Stimulated activated CD4-positive, alpha-beta T cell treated with anti-CD3 and anti-CD28 coated beads, Interleukin-2, amount 100 ng/mL, for 24 hours (primary cell): ENCODE measurements at regions not wholly inside any gene's neighbourhood (a gene's known extent, or its start where the extent isn't known, plus 50 kb on each side); places are given as distances from the start of the nearest gene placed in this dataset.

Experiments
- DNase-seq, 2 donors: peaks; one replicate each; pipeline ENCODE4 v3.0.0-alpha.2; 2020

DNA sequence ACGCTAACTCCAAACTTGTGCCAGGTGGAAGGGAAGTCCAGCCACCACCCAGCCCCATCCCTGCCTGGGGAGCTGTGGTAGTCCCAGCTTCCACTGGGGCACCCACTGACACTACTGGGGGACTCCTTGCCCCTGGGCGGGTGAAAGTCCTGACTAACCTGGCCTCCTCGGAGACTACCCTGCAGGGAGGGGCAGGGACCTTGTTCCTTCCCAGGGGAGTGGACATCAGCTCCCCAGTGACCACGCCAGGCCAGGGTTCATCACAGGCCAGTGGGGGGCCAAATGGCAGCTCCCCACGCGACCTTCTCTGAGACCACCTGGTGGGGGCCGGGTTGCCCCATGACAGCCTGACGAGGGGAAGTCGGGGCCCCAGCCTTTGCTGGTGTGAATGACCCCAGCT, 420.0 kb upstream of the SALL3 start:
- DNase-seq: no peak

DNA sequence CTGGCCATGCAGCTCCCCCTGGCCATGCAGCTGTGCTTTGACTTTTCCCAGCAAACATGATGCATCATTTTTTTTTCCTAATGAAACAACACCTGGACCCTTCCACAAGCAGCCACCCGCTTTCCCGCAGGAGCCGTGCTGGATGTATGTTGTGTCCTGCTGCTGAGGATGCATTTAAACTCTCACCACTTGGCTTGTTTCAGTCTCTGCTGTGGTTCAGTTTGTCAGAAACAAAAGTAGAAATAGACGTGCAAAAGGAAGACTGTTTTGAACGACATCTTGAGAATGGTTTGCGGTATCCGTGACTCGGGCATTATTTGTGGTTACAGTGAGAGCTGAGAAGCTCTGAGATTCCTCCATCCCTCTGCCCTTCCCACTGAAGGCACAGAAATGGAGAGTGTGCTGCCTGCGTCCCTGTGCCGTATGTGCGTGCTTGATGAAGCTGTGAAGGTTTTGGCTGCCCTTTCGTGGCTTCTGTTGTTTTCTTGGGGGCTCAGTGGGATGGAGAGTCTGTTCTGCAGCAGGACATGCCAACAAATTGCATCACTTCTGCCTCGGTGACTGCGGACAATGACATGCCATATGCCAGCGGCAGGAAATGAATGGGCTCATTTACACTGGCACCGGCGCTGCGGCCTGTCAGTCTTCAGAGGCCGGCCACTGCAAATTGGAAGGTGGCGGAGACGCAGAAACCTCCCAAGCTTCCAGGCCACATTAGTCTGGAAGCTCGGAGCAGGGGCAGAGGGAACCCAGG, 417.7 kb upstream of the SALL3 start:
- no peak for DNase-seq

DNA sequence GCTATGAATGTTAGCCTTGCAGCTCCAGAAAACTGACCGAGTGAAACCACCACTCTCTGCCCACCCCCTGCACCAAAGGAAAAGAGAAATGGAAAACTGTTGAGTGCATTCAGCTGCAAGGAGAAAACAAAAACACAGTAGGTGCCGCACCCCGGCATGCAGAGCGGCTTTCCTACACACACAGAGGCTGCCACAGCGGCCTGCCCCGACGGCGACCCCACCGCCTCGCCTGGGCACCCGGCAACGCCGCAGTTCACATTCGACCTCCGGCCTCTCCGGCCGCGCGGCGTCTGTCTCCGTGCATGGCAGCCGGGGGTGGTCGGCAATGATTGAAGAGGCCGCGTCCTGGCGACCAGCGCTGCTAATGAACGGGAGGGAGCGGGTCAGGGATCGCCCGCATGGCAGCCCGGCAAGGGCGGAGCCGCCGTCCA, 417.1 kb upstream of the SALL3 start:
- no peak for DNase-seq

DNA sequence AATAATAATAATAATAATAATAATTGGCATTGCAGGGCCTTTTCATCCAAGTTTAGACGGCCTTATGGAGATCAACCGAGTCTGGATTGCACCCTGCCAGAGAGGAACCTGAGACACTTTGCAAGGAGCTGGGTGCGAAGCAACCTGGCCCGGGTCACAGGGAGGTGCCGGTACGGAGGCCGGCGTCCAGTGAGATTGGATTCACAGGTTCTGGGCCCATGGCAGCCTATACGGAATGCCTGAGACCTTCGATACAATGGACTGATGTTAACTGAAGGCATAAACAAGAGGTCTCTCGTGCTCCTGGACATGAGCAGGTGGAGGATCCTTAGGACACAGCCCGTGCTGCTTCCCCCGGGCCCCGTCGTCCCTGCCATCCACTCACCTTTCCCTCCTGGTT, 416.5 kb upstream of the SALL3 start:
- DNase-seq: no peak

DNA sequence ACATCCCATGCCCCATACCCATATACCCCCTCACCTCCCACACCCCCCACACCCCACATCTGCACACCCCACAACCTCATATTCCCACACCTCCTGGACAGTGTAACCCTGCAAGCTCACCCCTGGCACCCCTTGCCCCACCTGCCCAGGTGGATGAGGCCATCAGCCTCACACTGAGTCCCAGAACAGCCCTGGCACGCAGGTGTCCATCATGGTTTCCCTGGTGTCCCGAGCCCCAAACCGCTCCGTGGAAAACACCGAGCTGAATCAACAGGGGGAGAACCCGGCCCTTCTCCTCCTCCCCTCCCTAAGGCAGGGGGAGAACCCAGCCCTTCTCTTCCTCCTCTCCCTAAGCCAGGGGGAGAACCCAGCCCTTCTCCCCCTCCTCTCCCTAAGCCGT, 415.6 kb upstream of the SALL3 start:
- DNase-seq: no peak

DNA sequence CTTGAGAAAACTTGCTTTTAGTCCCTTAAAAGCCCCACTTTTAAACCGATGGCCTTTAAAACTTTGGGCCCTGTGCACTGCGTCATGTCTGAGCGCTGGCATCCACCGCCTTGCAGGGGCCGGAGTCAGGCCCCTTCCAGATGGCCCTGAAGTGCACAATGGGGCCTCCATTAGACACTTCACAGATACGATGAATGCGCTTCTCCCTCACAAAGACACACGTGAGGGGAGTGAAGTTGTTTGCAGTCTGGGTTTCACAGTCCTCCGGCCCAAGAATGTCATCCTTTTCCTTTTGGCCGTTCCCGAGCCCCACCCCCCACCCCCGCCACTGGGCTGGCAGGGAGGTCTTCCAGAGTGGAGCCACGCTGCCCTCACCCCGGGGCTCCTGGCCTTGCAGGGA, 415.1 kb upstream of the SALL3 start:
- no peak for DNase-seq

DNA sequence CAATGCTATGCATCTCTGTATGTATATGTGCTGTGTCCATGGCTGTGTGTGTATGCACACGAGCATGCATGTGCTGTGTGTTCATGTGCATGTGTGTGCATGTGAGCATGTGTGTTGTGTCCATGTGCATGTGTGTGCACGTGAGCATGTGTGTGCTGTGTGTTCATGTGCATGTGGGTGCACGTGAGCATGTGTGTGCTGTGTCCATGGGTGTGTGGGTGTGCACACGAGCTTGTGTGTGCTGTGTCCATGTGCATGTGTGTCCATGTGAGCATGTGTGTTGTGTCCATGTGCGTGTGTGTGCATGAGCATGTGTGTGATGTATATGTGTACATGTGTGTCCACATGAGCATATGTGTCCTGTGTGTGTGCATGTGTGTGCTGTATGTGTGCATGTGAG, 414.4 kb upstream of the SALL3 start:
- DNase-seq: no peak

DNA sequence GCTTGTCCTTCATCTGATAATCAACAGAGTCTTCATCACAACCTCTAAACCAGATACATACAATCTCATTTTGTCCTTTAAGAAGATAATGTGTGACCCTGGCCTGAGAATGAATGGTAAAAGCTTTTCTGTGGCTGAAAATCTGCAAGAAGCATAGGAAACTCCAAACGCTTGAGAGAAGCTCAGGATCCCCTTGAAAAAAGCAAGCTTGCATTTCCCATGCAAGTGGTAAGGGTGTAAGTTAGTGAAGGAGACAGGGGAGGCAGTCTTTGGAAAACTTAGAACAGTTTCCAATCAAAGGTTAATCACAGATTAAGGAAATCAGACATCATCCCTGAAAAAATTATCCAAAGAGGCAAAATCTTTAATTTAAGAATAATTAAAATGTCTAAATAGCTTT, 413.6 kb upstream of the SALL3 start:
- DNase-seq: no peak

DNA sequence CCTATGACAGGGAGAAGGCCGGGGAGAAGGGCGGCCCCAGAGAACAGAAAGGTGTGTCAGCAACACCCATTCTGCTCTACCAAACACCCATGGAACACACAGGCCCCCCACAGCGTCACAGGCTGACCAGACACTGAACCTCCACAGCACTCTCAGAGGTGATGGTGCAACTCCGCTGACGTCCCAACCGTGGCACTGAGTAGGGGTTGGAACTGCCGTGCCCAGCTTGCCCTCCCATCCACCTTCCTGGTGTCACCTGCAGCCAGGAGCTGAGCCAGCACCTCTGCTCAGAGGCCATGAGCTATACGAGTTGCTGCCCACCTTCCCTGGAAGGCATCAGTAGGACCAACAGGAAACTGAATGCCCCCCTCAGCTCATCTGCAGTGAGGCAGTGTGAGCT, 412.9 kb upstream of the SALL3 start:
- DNase-seq: no peak

DNA sequence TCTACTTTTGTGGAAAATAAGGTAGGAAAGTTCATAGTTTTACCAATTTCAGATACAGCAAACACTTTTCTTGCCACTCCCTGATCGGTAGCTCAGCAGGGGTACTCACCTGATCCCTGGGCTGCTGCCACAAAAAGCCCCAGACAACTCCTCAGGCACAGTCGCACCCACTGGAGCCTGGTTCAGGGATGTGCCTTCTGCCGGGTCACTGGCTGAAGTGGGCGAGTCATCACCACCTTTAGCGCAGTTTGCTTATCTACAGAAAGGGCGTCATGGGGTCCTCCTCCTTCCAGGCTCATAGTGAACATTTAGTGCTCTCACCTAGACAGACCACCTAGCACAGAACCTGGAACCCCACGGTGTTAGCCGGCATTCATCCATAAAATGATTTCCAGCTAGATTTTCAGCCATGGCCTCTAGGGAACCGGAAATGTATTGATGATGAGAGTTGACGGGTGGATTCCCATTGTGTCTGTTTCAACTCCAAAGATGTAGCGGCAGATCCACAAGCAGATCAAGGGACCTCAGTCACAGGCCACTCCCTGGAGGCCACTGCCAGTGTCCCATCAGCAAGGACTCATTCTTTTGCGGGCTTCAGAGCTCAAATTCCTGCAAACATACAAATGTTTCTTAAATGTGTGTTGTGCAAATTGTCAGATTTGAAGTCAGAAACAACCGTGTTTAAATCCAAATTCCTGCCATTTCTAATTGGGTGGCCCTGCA, 408.4 kb upstream of the SALL3 start:
- DNase-seq: no peak

DNA sequence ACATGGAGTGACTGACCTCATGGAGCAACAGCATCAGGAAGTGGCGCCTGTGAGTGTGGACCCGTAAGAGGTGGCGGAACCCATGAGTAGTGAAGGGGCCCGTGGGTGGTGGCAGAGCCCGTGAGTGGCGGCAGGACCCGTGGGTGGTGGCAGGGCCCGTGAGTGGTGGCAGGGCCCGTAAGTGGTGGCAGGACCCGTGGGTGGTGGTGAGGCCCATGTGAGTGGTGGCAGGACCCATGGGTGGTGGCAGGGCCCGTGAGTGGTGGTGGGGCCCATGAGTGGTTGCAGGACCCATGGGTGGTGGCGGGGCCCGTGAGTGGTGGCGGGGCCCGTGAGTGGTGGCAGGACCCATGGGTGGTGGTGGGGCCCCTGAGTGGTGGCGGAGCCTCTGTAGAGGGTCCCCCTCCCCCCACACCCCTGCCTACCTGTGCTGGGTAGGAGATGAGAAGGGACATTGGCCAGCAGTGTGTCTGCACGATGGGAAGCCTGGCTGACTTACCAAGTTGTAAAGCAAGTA, 407.7 kb upstream of the SALL3 start:
- no peak for DNase-seq

DNA sequence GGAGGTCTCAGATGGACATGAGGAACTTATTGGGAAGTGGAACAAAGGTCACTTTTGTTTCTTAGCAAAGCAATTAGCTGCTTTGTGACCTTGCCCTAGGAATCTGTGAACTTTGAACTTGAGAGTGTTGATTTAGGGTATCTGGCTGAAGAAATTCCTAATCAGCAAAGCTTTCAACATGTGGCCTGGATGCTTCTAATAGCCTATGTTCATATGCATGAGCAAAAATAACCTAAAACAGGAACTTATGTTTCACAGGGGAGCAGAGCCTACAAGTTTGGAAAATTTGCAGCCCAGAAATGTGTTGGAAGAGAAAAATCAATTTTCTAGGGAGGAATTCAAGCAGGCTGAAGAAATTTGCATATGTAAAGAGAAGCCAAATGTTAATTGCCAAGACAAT, 405.8 kb upstream of the SALL3 start:
- DNase-seq: no peak

DNA sequence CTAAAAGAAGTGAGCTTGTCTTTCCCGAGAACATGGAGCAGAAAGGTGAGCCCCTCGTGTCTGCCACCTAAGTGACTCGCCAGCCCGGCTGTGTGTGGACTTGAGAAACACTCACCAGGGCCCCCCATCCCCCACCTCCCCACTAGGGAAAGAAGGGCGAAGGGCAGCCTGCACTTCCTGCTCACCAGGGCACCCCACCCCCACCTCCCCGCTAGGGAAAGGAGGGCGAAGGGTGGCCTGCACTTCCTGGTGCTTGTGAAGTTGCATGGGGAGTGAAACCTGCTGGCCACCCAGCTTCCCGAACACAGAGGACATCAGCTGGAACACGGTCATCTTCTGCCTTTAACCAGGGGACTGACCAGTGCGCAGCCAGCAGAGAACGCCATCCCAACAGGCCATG, 402.7 kb upstream of the SALL3 start:
- no peak for DNase-seq

DNA sequence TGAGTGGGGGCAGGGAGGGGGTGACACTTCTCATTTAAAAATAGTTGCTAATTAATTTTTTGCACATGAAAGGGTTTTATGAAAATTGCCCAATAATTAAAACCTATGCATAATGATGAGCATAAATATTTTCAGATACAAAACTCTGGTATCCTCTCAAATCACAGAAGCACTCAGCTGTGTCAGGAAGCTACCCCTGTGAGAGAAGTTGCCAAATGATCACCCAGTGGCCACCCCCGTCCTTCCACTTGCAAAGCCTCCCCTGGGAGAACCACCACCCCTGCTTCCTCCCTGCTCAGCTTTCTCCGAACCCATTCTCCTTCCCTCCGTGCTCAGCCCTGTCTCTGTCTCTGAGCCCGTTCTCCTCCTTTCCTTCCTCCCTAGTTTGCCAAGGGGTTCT, 400.2 kb upstream of the SALL3 start:
- no peak for DNase-seq

DNA sequence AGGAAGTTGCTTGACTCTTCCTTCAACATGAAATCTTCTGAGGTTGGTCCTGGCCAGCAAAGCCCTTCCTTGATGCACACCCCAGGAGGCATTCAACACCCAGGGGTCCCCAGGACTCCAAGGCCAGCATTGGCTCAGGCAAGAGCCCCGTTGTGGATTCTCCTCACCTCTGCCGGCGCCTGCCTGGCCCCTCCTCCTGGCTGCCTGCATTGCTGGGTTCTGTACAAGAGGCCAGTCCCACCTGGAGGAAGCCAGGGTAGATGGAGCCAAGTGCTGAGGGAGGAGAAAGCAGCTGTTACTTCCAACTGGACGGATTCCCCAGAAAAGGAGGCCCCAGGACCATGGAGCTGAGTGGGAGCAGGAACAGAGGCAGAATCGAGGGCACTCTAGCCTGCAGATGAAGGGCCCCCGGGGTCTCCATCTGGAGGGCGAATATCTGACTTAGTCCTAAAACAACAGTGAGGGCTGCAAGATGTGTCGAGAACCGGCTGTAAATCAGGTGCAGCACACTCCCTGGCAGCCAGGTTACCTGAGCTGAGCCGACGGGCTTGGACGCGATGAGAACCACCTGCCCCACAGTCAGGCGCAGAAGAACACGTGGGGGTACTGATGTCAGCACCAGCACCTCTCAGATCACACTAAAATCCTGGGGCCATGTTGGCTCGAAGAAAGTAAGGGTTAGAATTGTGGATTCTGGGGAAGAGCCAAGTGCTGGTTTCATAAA, 399.6 kb upstream of the SALL3 start:
- no peak for DNase-seq

DNA sequence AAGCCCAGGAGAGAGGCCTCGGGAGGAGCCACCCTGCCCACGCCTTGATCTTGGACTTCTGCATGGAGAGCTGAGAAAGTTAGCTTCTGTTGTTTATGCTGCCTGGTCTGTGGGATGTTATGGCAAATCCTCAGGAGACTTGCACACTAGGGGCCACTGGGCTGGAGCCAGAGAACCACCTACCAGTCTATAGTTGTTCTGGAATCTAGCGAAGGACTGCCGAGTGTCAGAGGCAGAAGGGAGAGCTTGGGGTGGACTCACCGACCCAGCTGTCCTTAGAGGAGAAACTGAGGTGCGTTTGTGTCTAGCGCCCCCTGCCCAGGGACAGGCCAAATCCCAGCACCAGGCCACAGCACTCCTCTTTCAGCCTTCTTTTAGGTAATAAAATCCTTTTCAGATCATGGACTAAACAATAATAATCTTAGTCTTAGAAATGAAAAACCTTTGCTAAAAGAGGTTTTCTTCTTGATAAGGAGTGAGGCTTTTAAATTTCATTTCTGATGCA, 398.7 kb upstream of the SALL3 start:
- no peak for DNase-seq

DNA sequence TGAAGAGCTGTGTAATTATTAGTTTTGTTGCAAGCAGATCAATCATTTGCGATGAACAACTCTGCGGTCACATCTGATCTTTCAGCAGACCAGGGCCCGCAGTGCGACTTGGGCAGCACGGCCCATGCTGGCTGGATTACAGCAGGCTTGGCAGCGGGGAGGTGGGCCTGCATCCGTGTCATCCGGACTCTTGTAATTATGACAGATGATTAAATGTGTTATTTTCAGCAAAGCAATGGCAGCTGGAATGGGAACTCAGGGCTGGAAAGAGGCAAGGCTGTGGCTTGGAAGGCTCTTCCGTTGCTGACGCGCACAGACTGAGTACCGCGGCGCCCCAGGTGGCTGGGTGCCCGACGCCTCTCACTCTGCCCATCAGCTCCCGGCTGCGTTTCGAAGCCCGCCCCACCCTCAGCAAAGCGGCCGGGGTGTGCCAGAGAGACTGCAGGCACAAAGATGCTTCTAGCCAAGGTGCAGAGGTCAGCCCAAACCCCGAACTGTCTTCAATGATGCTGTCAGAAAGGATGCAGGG, 397.4 kb upstream of the SALL3 start:
- no peak for DNase-seq

DNA sequence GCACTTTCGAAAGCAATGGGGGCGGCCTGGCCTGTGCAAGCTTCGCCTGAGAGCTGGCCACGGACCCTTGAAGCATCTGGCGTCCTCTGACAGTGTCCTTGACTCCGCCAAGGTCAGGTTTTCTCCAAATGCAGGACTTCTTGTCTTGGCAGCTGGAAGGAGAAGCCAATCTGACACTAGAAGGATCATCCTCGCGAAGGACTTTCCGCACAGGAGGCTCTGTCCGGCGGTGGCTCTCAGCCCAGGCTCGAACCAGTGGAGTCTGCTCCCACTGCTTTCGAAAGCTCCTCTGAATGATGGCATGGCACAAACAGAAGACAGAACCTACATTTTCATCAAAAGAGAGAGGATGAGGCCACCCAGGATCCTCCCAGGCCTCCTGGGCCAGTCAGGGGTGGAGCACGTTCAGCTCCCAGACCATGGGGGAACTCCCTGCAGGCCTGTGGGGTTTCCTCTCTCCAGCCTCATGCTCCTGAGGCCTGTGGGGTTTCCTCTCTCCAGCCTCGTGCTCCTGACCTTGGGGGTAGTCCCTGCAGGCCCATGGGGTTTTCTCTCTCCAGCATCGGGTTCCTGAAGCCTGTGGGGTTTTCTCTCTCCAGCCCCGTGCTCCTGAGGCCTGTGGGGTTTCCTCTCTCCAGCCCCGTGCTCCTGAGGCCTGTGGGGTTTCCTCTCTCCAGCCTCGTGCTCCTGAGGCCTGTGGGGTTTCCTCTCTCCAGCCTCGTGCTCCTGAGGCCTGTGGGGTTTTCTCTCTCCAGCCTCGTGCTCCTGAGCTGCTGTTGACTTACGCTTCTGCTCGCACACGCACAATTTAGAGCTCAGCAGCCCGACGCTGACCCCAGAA, 396.5 kb upstream of the SALL3 start:
- no peak for DNase-seq

DNA sequence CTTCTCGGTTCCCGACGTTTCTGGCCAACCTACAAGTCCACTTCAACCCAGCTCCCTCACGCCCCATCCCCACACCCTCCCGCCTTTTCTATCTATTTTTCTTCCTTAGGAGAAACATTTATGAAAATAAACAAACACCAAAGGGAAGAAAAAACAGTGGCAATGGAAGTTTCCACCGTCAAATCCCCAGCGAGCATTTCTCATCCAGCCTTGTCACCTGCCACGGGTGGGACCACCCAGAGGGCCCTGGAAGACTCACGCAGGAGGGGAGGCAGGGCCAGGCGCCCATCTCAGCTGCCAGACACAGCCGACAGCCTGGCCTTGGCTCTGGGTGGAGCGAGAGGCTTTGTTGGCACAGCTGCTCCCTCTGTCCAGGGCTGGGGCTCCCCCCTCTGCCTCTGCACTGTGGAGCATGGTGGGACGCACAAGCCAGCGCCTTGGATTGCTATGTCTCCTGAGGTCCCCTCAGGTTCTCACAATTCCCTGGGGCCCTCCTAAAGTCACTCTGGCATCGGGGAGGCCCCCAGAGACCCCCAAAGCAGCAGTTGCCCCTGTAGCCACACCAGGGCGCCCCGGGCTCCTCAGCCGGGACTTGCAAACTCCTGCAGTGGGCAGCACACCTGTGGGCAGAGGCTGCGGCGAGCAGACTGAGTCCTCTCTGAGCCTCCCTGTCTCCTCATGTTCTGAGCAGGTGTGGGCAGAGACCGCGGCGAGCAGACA, 395.7 kb upstream of the SALL3 start:
- DNase-seq: no peak

DNA sequence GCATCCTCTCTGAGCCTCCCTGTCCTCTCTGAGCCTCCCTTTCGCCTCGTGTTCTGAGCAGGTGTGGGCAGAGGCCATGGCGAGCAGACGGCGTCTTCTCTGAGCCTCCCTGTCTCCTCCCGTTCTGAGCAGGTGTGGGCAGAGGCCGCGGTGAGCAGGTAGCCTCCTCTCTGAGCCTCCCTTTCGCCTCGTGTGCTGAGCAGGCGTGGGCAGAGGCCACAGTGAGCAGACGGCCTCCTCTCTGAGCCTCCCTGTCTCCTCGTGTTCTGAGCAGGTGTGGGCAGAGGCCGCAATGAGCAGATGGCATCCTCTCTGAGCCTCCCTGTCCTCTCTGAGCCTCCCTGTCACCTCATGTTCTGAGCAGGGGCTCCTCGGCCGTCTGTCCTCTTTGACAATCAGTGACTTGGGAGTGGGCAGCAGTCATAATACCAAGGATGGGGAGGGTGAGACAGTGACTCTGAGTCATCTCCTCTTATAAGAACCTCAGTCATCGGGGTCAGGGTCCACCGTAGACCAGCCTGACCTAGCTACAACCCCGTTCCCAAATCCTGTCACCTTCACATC, 395.1 kb upstream of the SALL3 start:
- DNase-seq: no peak

DNA sequence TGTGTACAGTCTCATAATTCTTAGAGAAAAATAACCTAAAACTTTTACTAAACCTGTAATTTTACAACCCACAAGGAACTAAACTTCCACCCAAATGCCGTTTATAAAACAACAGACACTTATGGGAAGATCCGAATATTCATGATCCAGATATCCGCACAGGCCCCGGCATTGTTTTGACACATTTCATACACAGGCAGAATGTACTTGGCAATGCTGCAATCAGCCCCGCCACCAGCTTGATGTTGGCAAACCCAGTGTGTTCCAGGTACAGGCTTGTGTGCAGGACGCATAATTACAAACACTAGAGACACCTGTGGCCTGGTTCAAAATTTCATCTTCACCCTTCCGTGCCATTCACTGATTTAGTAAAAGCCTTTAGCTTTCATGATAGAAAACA, 393.0 kb upstream of the SALL3 start:
- DNase-seq: no peak
